GM12878 (cell line): ENCODE measurements at regions not wholly inside any gene's neighbourhood (a gene's known extent, or its start where the extent isn't known, plus 50 kb on each side); places are given as distances from the start of the nearest gene placed in this dataset.

ENCODE experiments used
- CHD4 ChIP-seq: fragments of 200-600 bp; sonication (generic); IDR thresholded peaks from 2 replicates; pipeline ENCODE4 v1.6.1; 2016; ENCODE audit warnings: mild to moderate bottlenecking
- HDAC2 ChIP-seq: fragments of 200-600 bp; sonication (generic); IDR thresholded peaks from 2 replicates; pipeline ENCODE4 v1.6.1; 2017
- JUND ChIP-seq: IDR thresholded peaks from 2 replicates; pipeline ENCODE4 v1.6.1; 2012; ENCODE audit warnings: low read depth, mild to moderate bottlenecking, low read length, improper control_type of control experiment, moderate library complexity
- MEF2A ChIP-seq: IDR thresholded peaks from 2 replicates; pipeline ENCODE4 v1.6.1; 2011; ENCODE audit warnings: low read depth, mild to moderate bottlenecking, low read length, moderate library complexity; ENCODE audit not compliant: insufficient read depth
- YY1 ChIP-seq: IDR thresholded peaks from 2 replicates; pipeline ENCODE4 v1.6.1; 2011; ENCODE audit warnings: low read depth, mild to moderate bottlenecking, low read length
- TF ChIP-seq, protein P1 (sequence below), 3 experiments: IDR thresholded peaks in 2 of 3; conservative IDR thresholded peaks in 1 of 3; 2 replicates each; pipeline ENCODE4 v1.5.1; 2011; ENCODE audit warnings: low read depth in 3 of 3, low read length in 3 of 3, mild to moderate bottlenecking in 3 of 3, control low read depth in 2 of 3, moderate library complexity in 2 of 3, inconsistent platforms in 1 of 3, mixed read lengths in 1 of 3; ENCODE audit not compliant: control insufficient read depth in 2 of 3, insufficient read depth in 1 of 3; ENCODE audit errors: extremely low read depth in 1 of 3

DNA sequence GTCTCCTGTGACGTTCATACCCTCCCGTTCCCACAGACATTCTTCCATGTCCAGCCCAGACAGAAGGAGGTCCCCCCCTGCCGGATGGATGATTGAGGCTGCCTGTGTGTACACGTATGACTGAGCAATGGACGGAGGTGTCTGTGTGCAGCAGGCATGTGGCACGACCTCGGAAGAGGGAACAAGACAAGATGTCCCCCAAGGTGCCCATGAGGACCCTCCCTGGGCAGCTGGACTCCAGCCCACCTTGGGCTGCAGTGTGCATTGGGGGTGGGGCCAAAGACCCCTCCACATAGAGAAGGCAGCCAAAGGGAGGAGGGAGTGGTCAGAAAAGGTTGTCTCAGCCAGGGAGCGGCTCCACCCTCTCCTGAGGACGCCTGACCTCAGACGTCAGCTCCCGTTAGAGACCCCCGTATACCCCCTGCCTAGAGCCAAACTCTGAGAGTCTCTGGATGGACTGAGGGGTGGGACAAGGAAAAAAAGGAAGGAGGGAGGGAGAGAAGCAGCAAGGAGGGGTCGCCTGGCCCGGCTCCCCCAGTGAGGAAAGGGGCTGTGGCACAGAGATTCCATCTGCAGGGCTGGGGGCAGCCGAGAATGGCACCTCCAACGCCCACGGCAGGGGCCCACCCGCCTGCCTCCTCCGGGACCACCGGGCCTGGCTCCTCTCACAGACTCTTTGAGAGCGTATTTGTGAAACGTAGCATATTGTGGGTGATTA lies 92.9 kb upstream of the BHLHE23 start:
- TF ChIP-seq MEF2A: no peak
- TF ChIP-seq CHD4: no peak
- no peak for TF ChIP-seq YY1
- TF ChIP-seq, protein P1, sequence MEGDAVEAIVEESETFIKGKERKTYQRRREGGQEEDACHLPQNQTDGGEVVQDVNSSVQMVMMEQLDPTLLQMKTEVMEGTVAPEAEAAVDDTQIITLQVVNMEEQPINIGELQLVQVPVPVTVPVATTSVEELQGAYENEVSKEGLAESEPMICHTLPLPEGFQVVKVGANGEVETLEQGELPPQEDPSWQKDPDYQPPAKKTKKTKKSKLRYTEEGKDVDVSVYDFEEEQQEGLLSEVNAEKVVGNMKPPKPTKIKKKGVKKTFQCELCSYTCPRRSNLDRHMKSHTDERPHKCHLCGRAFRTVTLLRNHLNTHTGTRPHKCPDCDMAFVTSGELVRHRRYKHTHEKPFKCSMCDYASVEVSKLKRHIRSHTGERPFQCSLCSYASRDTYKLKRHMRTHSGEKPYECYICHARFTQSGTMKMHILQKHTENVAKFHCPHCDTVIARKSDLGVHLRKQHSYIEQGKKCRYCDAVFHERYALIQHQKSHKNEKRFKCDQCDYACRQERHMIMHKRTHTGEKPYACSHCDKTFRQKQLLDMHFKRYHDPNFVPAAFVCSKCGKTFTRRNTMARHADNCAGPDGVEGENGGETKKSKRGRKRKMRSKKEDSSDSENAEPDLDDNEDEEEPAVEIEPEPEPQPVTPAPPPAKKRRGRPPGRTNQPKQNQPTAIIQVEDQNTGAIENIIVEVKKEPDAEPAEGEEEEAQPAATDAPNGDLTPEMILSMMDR (IDR thresholded peaks at IDR 0.05 in 2 of 3, conservative IDR thresholded peaks at IDR 0.05 in 1 of 3; ENCODE audit: control insufficient read depth in 2 of 3, extremely low read depth in 1 of 3, insufficient read depth in 1 of 3, low read depth in 3 of 3, low read length in 3 of 3): no peak
- no peak for TF ChIP-seq HDAC2
- no peak for TF ChIP-seq JUND
